Thyroid gland (tissue), 4 donors: ENCODE measurements at regions not wholly inside any gene's neighbourhood (a gene's known extent, or its start where the extent isn't known, plus 50 kb on each side); places are given as distances from the start of the nearest gene placed in this dataset.

Experiments
- DNase-seq, 2 donors: peaks; one replicate each; pipeline ENCODE4 v3.0.0-alpha.2; 2019
- H3K27ac ChIP-seq, 3 donors: fragments of 200-600 bp; sonication (generic); 1 replicate in 2 of 3; 2 replicates in 1 of 3; pipeline ENCODE4 v1.5.1; 2016 to 2019; ENCODE audit warnings: mild to moderate bottlenecking in 1 of 3, moderate library complexity in 1 of 3
- H3K27me3 ChIP-seq: fragments of 200-600 bp; sonication (generic); one replicate; pipeline ENCODE4 v1.5.1; 2019
- H3K36me3 ChIP-seq, 2 donors: fragments of 200-600 bp; sonication (generic); one replicate each; pipeline ENCODE4 v1.5.1; 2016 to 2019
- H3K4me1 ChIP-seq, 2 donors: fragments of 200-600 bp; sonication (generic); one replicate each; pipeline ENCODE4 v1.5.1; 2017 to 2019
- H3K4me3 ChIP-seq, 3 donors: fragments of 200-600 bp; sonication (generic); replicated peaks in 1 of 3; 1 replicate in 2 of 3; 2 replicates in 1 of 3; pipeline ENCODE4 v1.5.1; 2016; ENCODE audit warnings: mild to moderate bottlenecking in 1 of 3
- H3K9me3 ChIP-seq: fragments of 200-600 bp; sonication (generic); one replicate; pipeline ENCODE4 v1.5.1; 2017
- CTCF ChIP-seq, 6 experiments: fragments of 200-600 bp in 3 of 6; fragments of 450-650 bp in 3 of 6; sonication (generic) in 3 of 6; IDR thresholded peaks; one replicate each; pipeline ENCODE4 v1.5.1; 2016 to 2019; ENCODE audit warnings: antibody characterized with exemption in 6 of 6, mild to moderate bottlenecking in 2 of 6, inconsistent platforms in 1 of 6, moderate library complexity in 1 of 6
- POLR2A ChIP-seq, 2 donors: fragments of 450-650 bp; IDR thresholded peaks; one replicate each; pipeline ENCODE4 v1.6.1; 2017; ENCODE audit warnings: antibody characterized with exemption in 2 of 2, mild to moderate bottlenecking in 2 of 2, moderate library complexity in 1 of 2
- WGBS, 2 donors: methylation state at CpG; one replicate each; pipeline ENCODE4 v1.1.5; 2017; 5-methylcytosine and 5-hydroxymethylcytosine counted together
- intact Hi-C: fragments of 100-400 bp; cut with DNase I; formaldehyde crosslinking; loops from one replicate; pipeline ENCODE4 v1.15.1; 2023

GRCh38 chr1:177753655-177754054 is 216.2 kb downstream of the SEC16B start:
- TF ChIP-seq CTCF (IDR thresholded peaks at IDR 0.05) (no peak), POLR2A (IDR thresholded peaks at IDR 0.05) (no peak)
- intact Hi-C loops = no loop called here
- WGBS, 2 donors = 72 to 76% methylated on average over 5 of the region's 5 CpGs
- H3K27ac ChIP-seq = no peak overlapping the region
- no peaks in the 10 kb centered on the region for H3K9me3 ChIP-seq
- H3K36me3 ChIP-seq = no peaks in the 10 kb centered on the region
- no peak overlapping the region for H3K4me3 ChIP-seq
- no peaks in the 10 kb centered on the region for H3K4me1 ChIP-seq
- H3K27me3 ChIP-seq = no peaks in the 10 kb centered on the region
- no peak for DNase-seq

DNA sequence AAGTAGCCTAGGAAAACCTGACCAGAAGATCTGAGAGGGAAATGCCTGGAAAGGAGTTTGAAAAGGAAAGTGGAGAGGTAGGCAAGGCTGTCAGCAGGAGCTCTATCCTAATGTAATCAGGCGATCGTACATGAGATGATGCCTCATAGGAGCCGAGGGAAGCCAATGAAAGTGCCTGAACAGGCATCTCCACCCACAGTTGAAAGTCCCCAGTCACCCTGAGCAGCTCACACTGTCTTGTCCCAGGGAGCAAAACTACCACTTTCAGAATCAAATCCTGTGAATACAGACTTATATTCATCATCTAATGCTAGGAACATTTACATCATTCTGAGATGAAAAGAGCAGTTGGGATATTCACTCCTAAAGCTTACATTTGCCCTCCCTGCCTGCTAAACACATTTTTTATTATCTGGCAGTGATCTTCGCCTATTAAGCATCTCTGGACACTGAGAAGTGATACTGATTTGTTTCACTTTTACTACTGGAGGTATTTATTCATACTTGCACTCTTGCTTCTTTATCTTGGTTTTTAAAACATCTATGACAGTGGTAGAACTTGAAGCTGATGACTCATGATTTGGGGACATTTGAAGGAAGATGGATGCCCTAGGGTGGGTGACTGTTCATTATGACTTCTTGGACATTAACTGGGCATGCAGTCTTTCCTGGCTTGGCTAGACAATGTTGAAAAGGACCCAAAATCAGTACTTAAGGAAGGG is 221.6 kb downstream of the SEC16B start:
- intact Hi-C loops = no loop called here
- Histone ChIP-seq H3K9me3 (no peaks in the 10 kb centered on the region), H3K27ac (no peak overlapping the region), H3K4me1 (no peaks in the 10 kb centered on the region), H3K4me3 (no peak overlapping the region), H3K27me3 (no peaks in the 10 kb centered on the region), H3K36me3 (no peaks in the 10 kb centered on the region)
- TF ChIP-seq CTCF (IDR thresholded peaks at IDR 0.05) (no peak), POLR2A (IDR thresholded peaks at IDR 0.05) (no peak)
- DNase-seq = no peak
- WGBS, 2 donors = 83 to 88% methylated on average over 4 of the region's 4 CpGs

DNA sequence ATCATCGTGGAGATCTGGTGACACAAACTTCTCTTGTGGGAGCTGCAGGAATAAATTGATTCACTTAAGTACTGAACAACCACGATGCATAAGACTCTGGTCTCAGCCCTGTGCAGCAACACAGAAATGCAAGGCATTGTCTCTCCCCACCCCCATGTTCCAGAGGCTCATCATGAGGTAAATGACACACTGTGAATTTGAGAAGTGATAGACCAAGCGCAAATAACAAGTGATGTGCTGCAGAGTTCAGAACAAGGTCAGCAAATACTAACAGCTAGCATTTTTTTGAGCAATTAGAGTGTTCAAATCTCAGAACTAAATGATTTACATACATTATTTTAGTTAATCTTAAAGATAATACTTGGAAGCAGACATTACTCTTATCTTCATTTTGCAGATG is 223.7 kb downstream of the SEC16B start:
- Histone ChIP-seq H3K27ac (no peak overlapping the region), H3K9me3 (no peaks in the 10 kb centered on the region), H3K4me3 (no peak overlapping the region), H3K27me3 (no peaks in the 10 kb centered on the region), H3K4me1 (no peaks in the 10 kb centered on the region), H3K36me3 (no peaks in the 10 kb centered on the region)
- no peak for DNase-seq
- intact Hi-C loops = no loop called here
- TF ChIP-seq POLR2A (IDR thresholded peaks at IDR 0.05) (no peak), CTCF (IDR thresholded peaks at IDR 0.05) (no peak)
- WGBS, 2 donors = 67 to 86% methylated on average over 3 of the region's 3 CpGs

- Histone ChIP-seq H3K4me1 (no peaks in the 10 kb centered on the region), H3K4me3 (no peak overlapping the region), H3K9me3 (no peaks in the 10 kb centered on the region), H3K36me3 (no peaks in the 10 kb centered on the region), H3K27me3 (no peaks in the 10 kb centered on the region), H3K27ac (no peak overlapping the region)
- no peak for TF ChIP-seq CTCF (IDR thresholded peaks at IDR 0.05)
- no peak for TF ChIP-seq POLR2A (IDR thresholded peaks at IDR 0.05)
- DNase-seq = no peak
- intact Hi-C loops = no loop called here
- WGBS, 2 donors = 77 to 78% methylated on average over 1 of the region's 1 CpG
Observed at GRCh38 chr1:177744906-177745305, 225.0 kb downstream of the SEC16B start.

DNA sequence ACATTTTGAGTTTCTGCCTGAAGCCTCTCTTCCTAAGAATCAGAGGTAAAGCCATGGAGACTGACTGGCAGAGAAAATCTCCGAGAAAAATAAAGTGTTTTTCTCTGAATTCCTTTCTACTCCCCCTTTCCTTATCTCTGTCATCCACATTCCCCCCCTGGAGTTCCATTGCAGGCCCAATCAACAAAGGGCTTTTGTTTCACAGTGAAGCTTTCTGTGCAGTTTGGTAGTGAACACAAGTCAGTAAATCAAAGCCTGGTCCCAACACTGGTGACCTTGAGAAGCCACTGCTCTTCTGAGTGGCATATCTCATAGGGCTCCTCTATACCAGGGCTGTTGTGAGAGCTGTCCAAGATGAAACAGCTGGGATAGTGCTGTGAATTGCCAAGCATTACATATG is 228.4 kb downstream of the SEC16B start:
- WGBS, 2 donors = 28 to 42% methylated on average over 1 of the region's 1 CpG
- H3K9me3 ChIP-seq = no peaks in the 10 kb centered on the region
- intact Hi-C loops = no loop called here
- no peaks in the 10 kb centered on the region for H3K27me3 ChIP-seq
- no peaks in the 10 kb centered on the region for H3K36me3 ChIP-seq
- TF ChIP-seq CTCF (IDR thresholded peaks at IDR 0.05) (no peak), POLR2A (IDR thresholded peaks at IDR 0.05) (no peak)
- DNase-seq = no peak
- no peak overlapping the region for H3K4me3 ChIP-seq
- no peak overlapping the region for H3K27ac ChIP-seq
- no peaks in the 10 kb centered on the region for H3K4me1 ChIP-seq
